HEK293 (cell line): ENCODE measurements at regions not wholly inside any gene's neighbourhood (a gene's known extent, or its start where the extent isn't known, plus 50 kb on each side); places are given as distances from the start of the nearest gene placed in this dataset.

Experiments
- CTCF ChIA-PET: fragments of 350-600 bp; formaldehyde crosslinking; extraction: SDS; loops from one replicate; lab custom pipeline; 2021; ENCODE audit warnings: antibody characterized with exemption; lab: Yijun Ruan, JAX
- POLR2A ChIA-PET: fragments of 300-600 bp; formaldehyde crosslinking; extraction: SDS; loops from one replicate; lab custom pipeline; 2020; ENCODE audit warnings: antibody characterized with exemption, inconsistent platforms; lab: Yijun Ruan, JAX
- H3K27ac ChIP-seq: fragments of 200-500 bp; sonication (Bioruptor generic); 2 replicates; pipeline ENCODE4 v1.5.1; 2014; ENCODE audit warnings: low read depth, low read length, control low read depth, inconsistent platforms; ENCODE audit errors: extremely low read depth
- H3K36me3 ChIP-seq, 2 experiments: fragments of 200-500 bp in 1 of 2; sonication (Bioruptor generic) in 1 of 2; 1 replicate in 1 of 2; 2 replicates in 1 of 2; pipeline ENCODE4 v1.5.1; 2014 to 2017; ENCODE audit warnings: inconsistent platforms in 2 of 2, low read length in 2 of 2; ENCODE audit not compliant: control insufficient read depth in 2 of 2, insufficient read depth in 1 of 2
- H3K4me1 ChIP-seq: fragments of 200-500 bp; sonication (Bioruptor generic); 2 replicates; pipeline ENCODE4 v1.5.1; 2014; ENCODE audit warnings: mild to moderate bottlenecking, low read length, inconsistent platforms; ENCODE audit not compliant: control insufficient read depth, insufficient read depth
- H3K4me3 ChIP-seq: 2 replicates; pipeline ENCODE4 v1.5.1; 2011; ENCODE audit warnings: low read depth, mild to moderate bottlenecking, control low read depth, low read length, moderate library complexity
- H3K9me3 ChIP-seq: fragments of 200-500 bp; sonication (Bioruptor generic); 2 replicates; pipeline ENCODE4 v1.5.1; 2014; ENCODE audit warnings: low read depth, low read length, inconsistent platforms; ENCODE audit not compliant: control insufficient read depth, insufficient read depth
- GFI1B ChIP-seq: fragments of 450-650 bp; formaldehyde crosslinking; IDR thresholded peaks from 2 replicates; pipeline ENCODE4 v1.5.1; 2016; ENCODE audit warnings: missing biosample characterization, missing genetic modification characterization
- HOXC10 ChIP-seq: sonication (generic); formaldehyde crosslinking; IDR thresholded peaks from 2 replicates; pipeline ENCODE4 v1.8.1; 2023; ENCODE audit warnings: mild to moderate bottlenecking, missing genetic modification reagents
- MZF1 ChIP-seq: fragments of 450-650 bp; formaldehyde crosslinking; IDR thresholded peaks from 2 replicates; pipeline ENCODE4 v1.5.1; 2017; ENCODE audit warnings: missing biosample characterization, missing genetic modification characterization, borderline replicate concordance
- OVOL3 ChIP-seq: fragments of 450-650 bp; formaldehyde crosslinking; IDR thresholded peaks from 2 replicates; pipeline ENCODE4 v1.5.1; 2016; ENCODE audit warnings: missing biosample characterization, missing genetic modification characterization
- RBAK ChIP-seq: fragments of 450-650 bp; formaldehyde crosslinking; IDR thresholded peaks from 2 replicates; pipeline ENCODE4 v1.5.1; 2016; ENCODE audit warnings: missing biosample characterization, missing genetic modification characterization
- SALL2 ChIP-seq: fragments of 450-650 bp; formaldehyde crosslinking; IDR thresholded peaks from 2 replicates; pipeline ENCODE4 v1.5.0; 2017; ENCODE audit warnings: missing biosample characterization, mild to moderate bottlenecking, missing genetic modification characterization, borderline replicate concordance
- SCRT1 ChIP-seq: fragments of 450-650 bp; formaldehyde crosslinking; IDR thresholded peaks from 2 replicates; pipeline ENCODE4 v1.5.1; 2016; ENCODE audit warnings: missing biosample characterization, missing genetic modification characterization, borderline replicate concordance
- ZBTB7A ChIP-seq: fragments of 450-650 bp; formaldehyde crosslinking; IDR thresholded peaks from 2 replicates; pipeline ENCODE4 v1.5.1; 2016; ENCODE audit warnings: low read depth, missing biosample characterization, missing genetic modification characterization
- ZEB2 ChIP-seq: fragments of 450-650 bp; formaldehyde crosslinking; IDR thresholded peaks from 2 replicates; pipeline ENCODE4 v1.5.1; 2016; ENCODE audit warnings: missing biosample characterization, missing genetic modification characterization
- ZNF121 ChIP-seq: fragments of 450-650 bp; formaldehyde crosslinking; IDR thresholded peaks from 2 replicates; pipeline ENCODE4 v1.5.1; 2016; ENCODE audit warnings: missing biosample characterization, missing genetic modification characterization
- ZNF140 ChIP-seq: fragments of 450-650 bp; formaldehyde crosslinking; IDR thresholded peaks from 2 replicates; pipeline ENCODE4 v1.5.1; 2016; ENCODE audit warnings: missing biosample characterization, missing genetic modification characterization
- ZNF157 ChIP-seq: fragments of 450-650 bp; formaldehyde crosslinking; IDR thresholded peaks from 2 replicates; pipeline ENCODE4 v1.5.1; 2016; ENCODE audit warnings: missing biosample characterization, missing genetic modification characterization
- ZNF175 ChIP-seq: fragments of 450-650 bp; formaldehyde crosslinking; IDR thresholded peaks from 2 replicates; pipeline ENCODE4 v1.5.1; 2016; ENCODE audit warnings: missing biosample characterization, missing genetic modification characterization
- ZNF239 ChIP-seq: fragments of 450-650 bp; formaldehyde crosslinking; IDR thresholded peaks from 2 replicates; pipeline ENCODE4 v1.5.1; 2016; ENCODE audit warnings: missing biosample characterization, missing genetic modification characterization
- ZNF514 ChIP-seq: fragments of 450-650 bp; formaldehyde crosslinking; IDR thresholded peaks from 2 replicates; pipeline ENCODE4 v1.5.1; 2016; ENCODE audit warnings: missing biosample characterization, missing genetic modification characterization
- ZNF529 ChIP-seq: fragments of 450-650 bp; formaldehyde crosslinking; IDR thresholded peaks from 2 replicates; pipeline ENCODE4 v1.5.1; 2017; ENCODE audit warnings: missing genetic modification characterization, missing biosample characterization; ENCODE audit not compliant: insufficient replicate concordance
- ZNF548 ChIP-seq: fragments of 450-650 bp; formaldehyde crosslinking; IDR thresholded peaks from 2 replicates; pipeline ENCODE4 v1.5.1; 2016; ENCODE audit warnings: missing biosample characterization, missing genetic modification characterization
- ZNF571 ChIP-seq: fragments of 450-650 bp; formaldehyde crosslinking; IDR thresholded peaks from 2 replicates; pipeline ENCODE4 v1.5.0; 2017; ENCODE audit warnings: missing biosample characterization, missing genetic modification characterization
- ZNF600 ChIP-seq: fragments of 450-650 bp; formaldehyde crosslinking; IDR thresholded peaks from 2 replicates; pipeline ENCODE4 v1.5.1; 2016; ENCODE audit warnings: missing biosample characterization, missing genetic modification characterization
- ZNF660 ChIP-seq: fragments of 450-650 bp; IDR thresholded peaks from 2 replicates; pipeline ENCODE4 v1.5.1; 2018; ENCODE audit warnings: missing biosample characterization, mild to moderate bottlenecking, missing genetic modification characterization
- ZNF670 ChIP-seq: fragments of 450-650 bp; formaldehyde crosslinking; IDR thresholded peaks from 2 replicates; pipeline ENCODE4 v1.5.1; 2016; ENCODE audit warnings: missing biosample characterization, missing genetic modification characterization, low read depth
- ZNF707 ChIP-seq: fragments of 450-650 bp; formaldehyde crosslinking; IDR thresholded peaks from 2 replicates; pipeline ENCODE4 v1.5.1; 2016; ENCODE audit warnings: missing biosample characterization, missing genetic modification characterization
- ZNF830 ChIP-seq: fragments of 450-650 bp; IDR thresholded peaks from 2 replicates; pipeline ENCODE4 v1.5.0; 2018; ENCODE audit warnings: missing biosample characterization, missing genetic modification characterization, low read depth, mild to moderate bottlenecking, moderate library complexity
- TF ChIP-seq, protein P1 (sequence below): fragments of 450-650 bp; formaldehyde crosslinking; IDR thresholded peaks from 2 replicates; pipeline ENCODE4 v1.5.1; 2016; ENCODE audit warnings: missing biosample characterization, missing genetic modification characterization
- TF ChIP-seq, protein P2 (sequence below): fragments of 450-650 bp; formaldehyde crosslinking; IDR thresholded peaks from 2 replicates; pipeline ENCODE4 v1.5.1; 2017; ENCODE audit warnings: missing biosample characterization, missing genetic modification characterization
- TF ChIP-seq, protein P3 (sequence below): fragments of 450-650 bp; formaldehyde crosslinking; IDR thresholded peaks from 2 replicates; pipeline ENCODE4 v1.5.1; 2016; ENCODE audit warnings: missing biosample characterization, missing genetic modification characterization
- TF ChIP-seq, protein P4 (sequence below): fragments of 450-650 bp; formaldehyde crosslinking; IDR thresholded peaks from 2 replicates; pipeline ENCODE4 v1.5.0; 2017; ENCODE audit warnings: missing biosample characterization, missing genetic modification characterization, borderline replicate concordance
- TF ChIP-seq, protein P5 (sequence below): fragments of 450-650 bp; formaldehyde crosslinking; IDR thresholded peaks from 2 replicates; pipeline ENCODE4 v1.5.1; 2016; ENCODE audit warnings: missing biosample characterization, missing genetic modification characterization

DNA sequence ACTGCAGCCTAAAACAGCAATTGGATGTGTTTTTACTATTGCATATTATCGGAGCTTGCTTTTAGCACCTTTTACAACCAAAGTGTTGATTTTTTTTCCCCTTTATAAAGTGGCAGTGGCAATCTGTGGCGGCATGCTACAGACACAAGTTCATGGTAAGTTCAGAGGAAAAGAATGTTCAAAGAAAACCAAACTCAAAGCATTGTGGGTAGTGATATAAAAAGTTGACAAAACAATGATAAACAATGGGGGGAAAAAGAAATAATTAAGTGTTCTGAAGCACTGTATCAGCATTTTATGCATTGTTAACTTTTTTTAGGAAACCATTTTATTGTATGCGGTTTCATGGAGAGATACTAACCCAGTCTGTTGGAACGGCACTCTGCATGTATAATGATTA, 492.0 kb upstream of the SOX5 start:
- ChIA-PET CTCF (no interaction called here), POLR2A (no interaction called here)
- Histone ChIP-seq H3K27ac (no peak overlapping the region), H3K4me3 (no peak overlapping the region), H3K9me3 (no peaks in the 10 kb centered on the region), H3K4me1 (no peaks in the 10 kb centered on the region), H3K36me3 (no peaks in the 10 kb centered on the region)
- no peak for TF ChIP-seq ZNF670
- TF ChIP-seq RBAK (tag by site-specific recombination) = no peak
- TF ChIP-seq OVOL3 (tag by site-specific recombination) = no peak
- TF ChIP-seq, protein P1, sequence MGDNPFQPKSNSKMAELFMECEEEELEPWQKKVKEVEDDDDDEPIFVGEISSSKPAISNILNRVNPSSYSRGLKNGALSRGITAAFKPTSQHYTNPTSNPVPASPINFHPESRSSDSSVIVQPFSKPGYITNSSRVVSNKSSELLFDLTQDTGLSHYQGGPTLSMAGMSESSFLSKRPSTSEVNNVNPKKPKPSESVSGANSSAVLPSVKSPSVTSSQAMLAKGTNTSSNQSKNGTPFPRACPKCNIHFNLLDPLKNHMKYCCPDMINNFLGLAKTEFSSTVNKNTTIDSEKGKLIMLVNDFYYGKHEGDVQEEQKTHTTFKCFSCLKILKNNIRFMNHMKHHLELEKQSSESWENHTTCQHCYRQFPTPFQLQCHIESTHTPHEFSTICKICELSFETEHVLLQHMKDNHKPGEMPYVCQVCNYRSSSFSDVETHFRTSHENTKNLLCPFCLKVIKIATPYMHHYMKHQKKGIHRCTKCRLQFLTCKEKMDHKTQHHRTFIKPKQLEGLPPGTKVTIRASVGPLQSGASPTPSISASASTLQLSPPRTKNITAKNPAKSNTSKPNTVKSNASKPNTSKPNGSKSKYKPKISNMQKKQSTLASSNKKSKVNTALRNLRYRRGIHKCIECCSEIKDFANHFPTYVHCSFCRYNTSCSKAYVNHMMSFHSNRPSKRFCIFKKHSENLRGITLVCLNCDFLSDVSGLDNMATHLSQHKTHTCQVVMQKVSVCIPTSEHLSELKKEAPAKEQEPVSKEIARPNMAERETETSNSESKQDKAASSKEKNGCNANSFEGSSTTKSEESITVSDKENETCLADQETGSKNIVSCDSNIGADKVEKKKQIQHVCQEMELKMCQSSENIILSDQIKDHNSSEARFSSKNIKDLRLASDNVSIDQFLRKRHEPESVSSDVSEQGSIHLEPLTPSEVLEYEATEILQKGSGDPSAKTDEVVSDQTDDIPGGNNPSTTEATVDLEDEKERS = no peak
- TF ChIP-seq ZNF600 = no peak
- no peak for TF ChIP-seq ZNF548 (tag by site-specific recombination)
- TF ChIP-seq ZNF121 (tag by site-specific recombination) = no peak
- TF ChIP-seq GFI1B (tag by site-specific recombination) = no peak
- no peak for TF ChIP-seq ZNF571 (tag by site-specific recombination)
- TF ChIP-seq ZEB2 (tag by site-specific recombination) = no peak
- no peak for TF ChIP-seq ZNF529
- TF ChIP-seq, protein P2, sequence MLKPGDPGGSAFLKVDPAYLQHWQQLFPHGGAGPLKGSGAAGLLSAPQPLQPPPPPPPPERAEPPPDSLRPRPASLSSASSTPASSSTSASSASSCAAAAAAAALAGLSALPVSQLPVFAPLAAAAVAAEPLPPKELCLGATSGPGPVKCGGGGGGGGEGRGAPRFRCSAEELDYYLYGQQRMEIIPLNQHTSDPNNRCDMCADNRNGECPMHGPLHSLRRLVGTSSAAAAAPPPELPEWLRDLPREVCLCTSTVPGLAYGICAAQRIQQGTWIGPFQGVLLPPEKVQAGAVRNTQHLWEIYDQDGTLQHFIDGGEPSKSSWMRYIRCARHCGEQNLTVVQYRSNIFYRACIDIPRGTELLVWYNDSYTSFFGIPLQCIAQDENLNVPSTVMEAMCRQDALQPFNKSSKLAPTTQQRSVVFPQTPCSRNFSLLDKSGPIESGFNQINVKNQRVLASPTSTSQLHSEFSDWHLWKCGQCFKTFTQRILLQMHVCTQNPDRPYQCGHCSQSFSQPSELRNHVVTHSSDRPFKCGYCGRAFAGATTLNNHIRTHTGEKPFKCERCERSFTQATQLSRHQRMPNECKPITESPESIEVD = no peak
- no peak for TF ChIP-seq ZNF514 (tag by site-specific recombination)
- no peak for TF ChIP-seq ZNF157
- TF ChIP-seq ZNF239 = no peak
- TF ChIP-seq HOXC10 = no peak

DNA sequence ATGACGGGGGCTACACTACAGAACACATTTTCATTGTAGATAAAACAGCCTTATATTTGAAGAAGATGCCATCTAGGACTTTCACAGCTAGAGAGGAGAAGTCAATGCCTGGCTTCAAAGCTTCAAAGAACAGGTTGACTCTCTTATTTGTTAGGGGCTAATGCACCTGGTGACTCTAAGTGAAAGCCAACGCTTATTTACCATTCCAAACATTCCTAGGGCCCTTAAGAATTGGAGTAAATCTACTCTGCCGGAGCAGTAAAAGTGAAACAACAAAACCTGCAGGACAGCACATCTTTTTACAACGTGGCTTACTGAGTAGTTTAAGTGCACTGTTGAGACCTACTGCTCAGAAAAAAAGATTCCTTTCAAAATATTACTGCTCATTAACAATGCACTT, 487.2 kb upstream of the SOX5 start:
- no peak for TF ChIP-seq ZNF660 (tag by site-specific recombination)
- TF ChIP-seq ZNF175 (tag by site-specific recombination) = no peak
- no peak for TF ChIP-seq ZNF830 (tag by site-specific recombination)
- TF ChIP-seq ZNF707 (tag by site-specific recombination) = no peak
- TF ChIP-seq, protein P3, sequence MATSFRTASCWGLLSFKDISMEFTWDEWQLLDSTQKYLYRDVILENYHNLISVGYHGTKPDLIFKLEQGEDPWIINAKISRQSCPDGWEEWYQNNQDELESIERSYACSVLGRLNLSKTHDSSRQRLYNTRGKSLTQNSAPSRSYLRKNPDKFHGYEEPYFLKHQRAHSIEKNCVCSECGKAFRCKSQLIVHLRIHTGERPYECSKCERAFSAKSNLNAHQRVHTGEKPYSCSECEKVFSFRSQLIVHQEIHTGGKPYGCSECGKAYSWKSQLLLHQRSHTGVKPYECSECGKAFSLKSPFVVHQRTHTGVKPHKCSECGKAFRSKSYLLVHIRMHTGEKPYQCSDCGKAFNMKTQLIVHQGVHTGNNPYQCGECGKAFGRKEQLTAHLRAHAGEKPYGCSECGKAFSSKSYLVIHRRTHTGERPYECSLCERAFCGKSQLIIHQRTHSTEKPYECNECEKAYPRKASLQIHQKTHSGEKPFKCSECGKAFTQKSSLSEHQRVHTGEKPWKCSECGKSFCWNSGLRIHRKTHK (tag by site-specific recombination) = no peak
- TF ChIP-seq ZBTB7A (tag by site-specific recombination) = no peak
- no peak for TF ChIP-seq SALL2 (tag by site-specific recombination)
- no peak for TF ChIP-seq MZF1 (tag by site-specific recombination)
- no peak for TF ChIP-seq ZNF140
- TF ChIP-seq, protein P4, sequence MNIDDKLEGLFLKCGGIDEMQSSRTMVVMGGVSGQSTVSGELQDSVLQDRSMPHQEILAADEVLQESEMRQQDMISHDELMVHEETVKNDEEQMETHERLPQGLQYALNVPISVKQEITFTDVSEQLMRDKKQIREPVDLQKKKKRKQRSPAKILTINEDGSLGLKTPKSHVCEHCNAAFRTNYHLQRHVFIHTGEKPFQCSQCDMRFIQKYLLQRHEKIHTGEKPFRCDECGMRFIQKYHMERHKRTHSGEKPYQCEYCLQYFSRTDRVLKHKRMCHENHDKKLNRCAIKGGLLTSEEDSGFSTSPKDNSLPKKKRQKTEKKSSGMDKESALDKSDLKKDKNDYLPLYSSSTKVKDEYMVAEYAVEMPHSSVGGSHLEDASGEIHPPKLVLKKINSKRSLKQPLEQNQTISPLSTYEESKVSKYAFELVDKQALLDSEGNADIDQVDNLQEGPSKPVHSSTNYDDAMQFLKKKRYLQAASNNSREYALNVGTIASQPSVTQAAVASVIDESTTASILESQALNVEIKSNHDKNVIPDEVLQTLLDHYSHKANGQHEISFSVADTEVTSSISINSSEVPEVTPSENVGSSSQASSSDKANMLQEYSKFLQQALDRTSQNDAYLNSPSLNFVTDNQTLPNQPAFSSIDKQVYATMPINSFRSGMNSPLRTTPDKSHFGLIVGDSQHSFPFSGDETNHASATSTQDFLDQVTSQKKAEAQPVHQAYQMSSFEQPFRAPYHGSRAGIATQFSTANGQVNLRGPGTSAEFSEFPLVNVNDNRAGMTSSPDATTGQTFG = no peak
- TF ChIP-seq SCRT1 (tag by site-specific recombination) = no peak
- TF ChIP-seq, protein P5, sequence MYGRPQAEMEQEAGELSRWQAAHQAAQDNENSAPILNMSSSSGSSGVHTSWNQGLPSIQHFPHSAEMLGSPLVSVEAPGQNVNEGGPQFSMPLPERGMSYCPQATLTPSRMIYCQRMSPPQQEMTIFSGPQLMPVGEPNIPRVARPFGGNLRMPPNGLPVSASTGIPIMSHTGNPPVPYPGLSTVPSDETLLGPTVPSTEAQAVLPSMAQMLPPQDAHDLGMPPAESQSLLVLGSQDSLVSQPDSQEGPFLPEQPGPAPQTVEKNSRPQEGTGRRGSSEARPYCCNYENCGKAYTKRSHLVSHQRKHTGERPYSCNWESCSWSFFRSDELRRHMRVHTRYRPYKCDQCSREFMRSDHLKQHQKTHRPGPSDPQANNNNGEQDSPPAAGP (tag by site-specific recombination) = no peak
- no peaks in the 10 kb centered on the region for H3K9me3 ChIP-seq
- H3K4me3 ChIP-seq = no peak overlapping the region
- POLR2A ChIA-PET = no interaction called here
- CTCF ChIA-PET = no interaction called here
- no peaks in the 10 kb centered on the region for H3K36me3 ChIP-seq
- H3K4me1 ChIP-seq = no peaks in the 10 kb centered on the region
- H3K27ac ChIP-seq = no peak overlapping the region
